Astrocyte of the spinal cord (primary cell): ENCODE measurements at regions not wholly inside any gene's neighbourhood (a gene's known extent, or its start where the extent isn't known, plus 50 kb on each side); places are given as distances from the start of the nearest gene placed in this dataset.

ENCODE experiments used
- DNase-seq: peaks from one replicate; pipeline ENCODE4 v3.0.0; 2011; ENCODE audit warnings: low read depth, low spot score
- H3K4me3 ChIP-seq: 2 replicates; pipeline ENCODE4 v1.5.1; 2011; ENCODE audit warnings: low read depth, mild to moderate bottlenecking, low read length, moderate library complexity
- in situ Hi-C: cut with HindIII; loops from 2 replicates; pipeline ENCODE4 v1.10.0; 2017; ENCODE audit warnings: low sequenced_read_pairs
- TF ChIP-seq, protein P1 (sequence below): IDR thresholded peaks from 2 replicates; pipeline ENCODE4 v1.5.1; 2012; ENCODE audit warnings: low read depth, mild to moderate bottlenecking, low read length, inconsistent platforms

GRCh38 chr2:123371535-123371934, 653.6 kb upstream of the CNTNAP5 start:
- in situ Hi-C loops: no loop called here
- DNase-seq: no peak
- TF ChIP-seq, protein P1, sequence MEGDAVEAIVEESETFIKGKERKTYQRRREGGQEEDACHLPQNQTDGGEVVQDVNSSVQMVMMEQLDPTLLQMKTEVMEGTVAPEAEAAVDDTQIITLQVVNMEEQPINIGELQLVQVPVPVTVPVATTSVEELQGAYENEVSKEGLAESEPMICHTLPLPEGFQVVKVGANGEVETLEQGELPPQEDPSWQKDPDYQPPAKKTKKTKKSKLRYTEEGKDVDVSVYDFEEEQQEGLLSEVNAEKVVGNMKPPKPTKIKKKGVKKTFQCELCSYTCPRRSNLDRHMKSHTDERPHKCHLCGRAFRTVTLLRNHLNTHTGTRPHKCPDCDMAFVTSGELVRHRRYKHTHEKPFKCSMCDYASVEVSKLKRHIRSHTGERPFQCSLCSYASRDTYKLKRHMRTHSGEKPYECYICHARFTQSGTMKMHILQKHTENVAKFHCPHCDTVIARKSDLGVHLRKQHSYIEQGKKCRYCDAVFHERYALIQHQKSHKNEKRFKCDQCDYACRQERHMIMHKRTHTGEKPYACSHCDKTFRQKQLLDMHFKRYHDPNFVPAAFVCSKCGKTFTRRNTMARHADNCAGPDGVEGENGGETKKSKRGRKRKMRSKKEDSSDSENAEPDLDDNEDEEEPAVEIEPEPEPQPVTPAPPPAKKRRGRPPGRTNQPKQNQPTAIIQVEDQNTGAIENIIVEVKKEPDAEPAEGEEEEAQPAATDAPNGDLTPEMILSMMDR: no peak
- no peak overlapping the region for H3K4me3 ChIP-seq

DNA sequence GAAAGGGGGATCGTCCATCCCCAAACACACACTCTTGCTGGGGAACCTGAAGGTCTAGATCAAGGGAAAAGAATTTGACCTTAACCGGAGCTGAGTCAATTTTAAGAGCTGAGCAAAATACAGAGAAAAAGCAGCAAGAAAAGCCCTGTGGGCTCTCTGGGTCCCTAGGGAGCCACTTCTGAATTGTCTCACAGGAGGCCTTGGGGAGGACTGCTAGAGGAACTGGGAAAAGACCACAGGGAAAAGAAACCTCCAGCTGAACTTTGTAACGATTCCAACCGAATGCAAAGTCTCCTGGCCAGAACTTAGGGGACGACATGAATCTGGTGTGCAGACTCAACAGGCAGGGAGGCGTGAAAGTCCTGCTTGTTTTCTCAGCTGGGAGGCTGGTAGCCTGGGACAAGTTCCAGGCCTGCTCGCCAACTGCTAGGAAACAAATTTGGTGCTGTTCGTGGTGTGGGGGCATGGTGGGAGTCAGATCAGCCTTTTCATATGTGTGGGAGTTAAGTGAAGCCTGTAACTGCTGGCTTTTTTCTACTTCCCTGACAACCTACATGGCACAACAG, 644.6 kb upstream of the CNTNAP5 start:
- no peak for DNase-seq
- H3K4me3 ChIP-seq: no peak overlapping the region
- in situ Hi-C loops: no loop called here
- TF ChIP-seq, protein P1: no peak

- DNase-seq: no peak
- in situ Hi-C loops: no loop called here
- TF ChIP-seq, protein P1: no peak
- no peak overlapping the region for H3K4me3 ChIP-seq
These were observed 609.4 kb upstream of the CNTNAP5 start for GRCh38 chr2:123415678-123416077.

DNA sequence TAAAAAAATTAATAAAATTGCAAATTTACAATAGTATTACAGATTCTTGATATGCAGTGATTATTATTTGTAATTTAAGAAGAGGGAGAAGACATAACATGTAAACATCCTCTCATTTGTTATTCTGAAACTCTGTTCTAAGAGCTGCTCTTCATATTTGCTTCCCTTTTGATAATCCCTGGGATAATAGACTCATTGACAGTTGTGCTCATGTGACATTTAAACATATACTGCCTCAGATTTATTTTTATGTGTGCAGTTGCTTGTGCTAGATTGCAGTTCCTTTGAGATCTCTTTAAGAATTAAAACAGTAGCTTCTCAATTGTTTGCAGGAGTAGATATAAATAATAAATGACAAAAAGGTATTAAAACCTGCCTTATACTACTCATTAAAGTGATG, 605.1 kb upstream of the CNTNAP5 start:
- H3K4me3 ChIP-seq: no peak overlapping the region
- DNase-seq: no peak
- TF ChIP-seq, protein P1: no peak
- in situ Hi-C loops: no loop called here

- no peak for DNase-seq
- TF ChIP-seq, protein P1: no peak
- H3K4me3 ChIP-seq: no peak overlapping the region
- in situ Hi-C loops: no loop called here
These were observed 590.3 kb upstream of the CNTNAP5 start for GRCh38 chr2:123434546-123435395.

DNA sequence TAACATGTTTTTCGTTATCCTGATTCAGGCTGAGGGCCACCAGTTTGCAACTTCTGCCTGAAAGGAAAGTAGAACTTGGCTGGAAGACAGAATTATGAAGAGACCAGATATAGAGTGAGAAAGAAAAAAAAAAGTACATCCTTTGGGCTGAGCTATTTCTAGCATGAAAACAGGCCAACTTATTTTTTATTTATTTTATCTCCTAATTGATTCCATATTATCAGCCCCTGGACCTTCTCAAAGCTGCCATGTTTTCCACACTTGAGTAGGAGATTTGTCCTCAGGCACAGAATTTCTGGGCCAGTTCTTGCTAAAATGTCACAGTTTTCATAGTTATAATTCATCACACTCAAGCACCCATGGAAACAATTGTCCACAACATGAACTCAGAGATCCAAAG, 586.8 kb upstream of the CNTNAP5 start:
- no peak for DNase-seq
- TF ChIP-seq, protein P1: no peak
- in situ Hi-C loops: no loop called here
- no peak overlapping the region for H3K4me3 ChIP-seq
